GM12891 (cell line): ENCODE measurements at regions not wholly inside any gene's neighbourhood (a gene's known extent, or its start where the extent isn't known, plus 50 kb on each side); places are given as distances from the start of the nearest gene placed in this dataset.

Experiments used
- POLR2A ChIP-seq: IDR thresholded peaks from 2 replicates; pipeline ENCODE4 v1.6.1; 2011; ENCODE audit warnings: low read depth, low read length, control low read depth
- POLR2AphosphoS5 ChIP-seq: IDR thresholded peaks from 2 replicates; pipeline ENCODE4 v1.6.1; 2011; ENCODE audit warnings: low read depth, low read length, control low read depth
- POU2F2 ChIP-seq: IDR thresholded peaks from 2 replicates; pipeline ENCODE4 v1.6.1; 2011; ENCODE audit warnings: low read depth, mild to moderate bottlenecking, control low read depth, low read length, moderate library complexity
- SPI1 ChIP-seq: IDR thresholded peaks from 2 replicates; pipeline ENCODE4 v1.6.1; 2011; ENCODE audit warnings: low read depth, low read length, control low read depth

DNA sequence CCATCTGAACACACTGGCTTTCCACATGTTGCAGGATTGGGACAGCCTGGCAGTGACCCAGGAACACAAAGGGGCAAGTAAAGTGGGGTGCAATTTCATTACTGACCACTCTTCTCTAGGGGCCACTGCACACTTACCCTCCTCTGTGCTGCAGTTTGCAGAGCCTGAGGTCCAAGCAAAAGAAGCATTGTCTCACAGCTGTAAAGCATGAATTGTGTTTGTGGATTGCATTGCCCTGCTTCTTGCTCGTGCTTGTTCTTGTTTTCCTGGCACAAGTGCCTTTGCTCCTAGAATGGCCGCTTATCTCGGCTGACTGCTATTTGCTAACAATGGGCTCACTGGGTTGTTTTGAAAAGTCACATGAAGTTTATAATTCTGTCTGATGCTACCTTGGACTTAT lies 209.1 kb upstream of the JADE1 start:
- TF ChIP-seq POLR2A: no peak
- TF ChIP-seq SPI1: no peak
- TF ChIP-seq POU2F2: no peak
- no peak for TF ChIP-seq POLR2AphosphoS5
